IPS DF 19.7 (cell line): ENCODE measurements at regions not wholly inside any gene's neighbourhood (a gene's known extent, or its start where the extent isn't known, plus 50 kb on each side); places are given as distances from the start of the nearest gene placed in this dataset.
"Not testable (repeated sequence)": the region's sequence is repeated elsewhere in the genome, so short reads cannot be mapped to it uniquely, and the experiment has no call there.

Source experiments
- DNase-seq: peaks from one replicate; pipeline ENCODE4 v3.0.0-alpha.2; 2013; ENCODE audit warnings: low read depth, low spot score

- DNase-seq: no peak
Observed at GRCh38 chr14:51578853-51579252, 72.9 kb upstream of the FRMD6 start.

GRCh38 chr14:51581017-51581881 is 70.5 kb upstream of the FRMD6 start:
- no peak for DNase-seq

GRCh38 chr14:51582437-51582836 is 69.3 kb upstream of the FRMD6 start:
- DNase-seq: no peak

- DNase-seq: no peak
Observed at GRCh38 chr14:51585055-51585454, 66.7 kb upstream of the FRMD6 start.

- no peak for DNase-seq
Observed at GRCh38 chr14:51592836-51593235, 58.9 kb upstream of the FRMD6 start.

- DNase-seq: no peak
Observed at GRCh38 chr14:51593397-51593796, 58.3 kb upstream of the FRMD6 start.

GRCh38 chr14:51595881-51596455 is 55.7 kb upstream of the FRMD6 start:
- DNase-seq: no peak

- no peak for DNase-seq
Observed at GRCh38 chr14:51596488-51597117, 55.1 kb upstream of the FRMD6 start.

GRCh38 chr14:51597261-51598001 is 54.3 kb upstream of the FRMD6 start:
- no peak for DNase-seq

GRCh38 chr14:51598924-51599600 is 52.6 kb upstream of the FRMD6 start:
- not testable (repeated sequence) for DNase-seq

- no peak for DNase-seq
Observed at GRCh38 chr14:51600658-51601057, 51.1 kb upstream of the FRMD6 start.
